CD4-positive, CD25-positive, alpha-beta regulatory T cell (primary cell): ENCODE measurements at regions not wholly inside any gene's neighbourhood (a gene's known extent, or its start where the extent isn't known, plus 50 kb on each side); places are given as distances from the start of the nearest gene placed in this dataset.
A peak's percentile ranks its signal among the peaks of the same experiment; 100 is the strongest.

Source experiments
- ATAC-seq, 2 donors: fragments of 150-1000 bp; cut with Tn5 transposase; one replicate each; pipeline ENCODE4 v1.10.0; 2021; ENCODE audit warnings: low read depth in 2 of 2, moderate number of reproducible peaks in 2 of 2, moderate library complexity in 1 of 2
- DNase-seq, 3 donors: peaks; one replicate each; pipeline versions ENCODE4 v3.0.0 to v3.0.0-alpha.2; 2012 to 2022; ENCODE audit warnings: mixed read lengths in 1 of 3
- H3K27ac ChIP-seq: one replicate; pipeline ENCODE4 v1.7.0; 2013; ENCODE audit warnings: mild to moderate bottlenecking, low read length; ENCODE audit not compliant: insufficient read depth, poor library complexity, severe bottlenecking
- H3K27me3 ChIP-seq: one replicate; pipeline ENCODE4 v1.7.0; 2013; ENCODE audit warnings: low read length; ENCODE audit not compliant: control insufficient read depth, insufficient read depth
- H3K36me3 ChIP-seq: one replicate; pipeline ENCODE4 v1.7.0; 2013; ENCODE audit warnings: mild to moderate bottlenecking, low read length, moderate library complexity; ENCODE audit not compliant: control insufficient read depth, insufficient read depth
- H3K4me1 ChIP-seq: 2 replicates; pipeline ENCODE4 v1.7.0; 2013; ENCODE audit warnings: mild to moderate bottlenecking, low read length; ENCODE audit not compliant: insufficient read depth, control insufficient read depth, poor library complexity, severe bottlenecking
- H3K4me3 ChIP-seq: one replicate; pipeline ENCODE4 v1.7.0; 2013; ENCODE audit warnings: low read depth, mild to moderate bottlenecking, low read length, moderate library complexity
- H3K9me3 ChIP-seq, 2 experiments: 1 replicate in 1 of 2; 2 replicates in 1 of 2; pipeline ENCODE4 v1.7.0; 2013; ENCODE audit warnings: low read length in 2 of 2, mild to moderate bottlenecking in 1 of 2, moderate library complexity in 1 of 2; ENCODE audit not compliant: control insufficient read depth in 2 of 2
- H3K27ac Mint-ChIP-seq, 3 donors: one replicate each; pipeline ENCODE4 v1.8.0; 2020 to 2022; ENCODE audit warnings: mild to moderate bottlenecking in 3 of 3, mixed read lengths in 3 of 3, moderate library complexity in 2 of 3
- H3K27me3 Mint-ChIP-seq: one replicate; pipeline ENCODE4 v1.8.0; 2022; ENCODE audit warnings: mild to moderate bottlenecking, mixed read lengths
- H3K36me3 Mint-ChIP-seq: one replicate; pipeline ENCODE4 v1.8.0; 2020; ENCODE audit warnings: mixed read lengths
- H3K4me1 Mint-ChIP-seq, 4 donors: one replicate each; pipeline ENCODE4 v1.8.0; 2020 to 2022; ENCODE audit warnings: mixed read lengths in 4 of 4, mild to moderate bottlenecking in 1 of 4
- H3K4me3 Mint-ChIP-seq, 4 donors: one replicate each; pipeline ENCODE4 v1.8.0; 2020 to 2022; ENCODE audit warnings: mild to moderate bottlenecking in 4 of 4, mixed read lengths in 4 of 4, moderate library complexity in 3 of 4
- H3K9me3 Mint-ChIP-seq, 7 donors: one replicate each; pipeline ENCODE4 v1.8.0; 2020 to 2022; ENCODE audit warnings: mixed read lengths in 7 of 7, mild to moderate bottlenecking in 3 of 7, moderate library complexity in 2 of 7

- Mint-ChIP-seq H3K4me3 (no peak overlapping the region), H3K9me3 (peaks cover 2 to 7% (median 6%) of the 10 kb centered on the region in 7 donors)
- no peak for ATAC-seq
These were observed 65.0 kb downstream of the NOL4 start for GRCh38 chr18:34159691-34160185.

GRCh38 chr18:34158881-34159690 lies 65.6 kb downstream of the NOL4 start:
- Histone ChIP-seq H3K27me3 (no peaks in the 10 kb centered on the region), H3K4me1 (no peaks in the 10 kb centered on the region), H3K9me3 (peaks cover 0 to 2% of the 10 kb centered on the region in 2 experiments), H3K4me3 (no peak overlapping the region), H3K27ac (no peak overlapping the region), H3K36me3 (no peaks in the 10 kb centered on the region)
- no peak for ATAC-seq
- no peaks in the 10 kb centered on the region for H3K4me1 Mint-ChIP-seq
- H3K9me3 Mint-ChIP-seq = peaks cover 2 to 9% (median 6%) of the 10 kb centered on the region in 7 donors
- no peak for DNase-seq
- H3K4me3 Mint-ChIP-seq = no peak overlapping the region
- no peak overlapping the region for H3K27ac Mint-ChIP-seq
- no peaks in the 10 kb centered on the region for H3K27me3 Mint-ChIP-seq
- no peaks in the 10 kb centered on the region for H3K36me3 Mint-ChIP-seq

More at GRCh38 chr18:34159691-34160185, 65.0 kb downstream of the NOL4 start:
- Histone ChIP-seq H3K27me3 (no peaks in the 10 kb centered on the region), H3K9me3 (peaks cover 0 to 2% of the 10 kb centered on the region in 2 experiments), H3K4me1 (no peaks in the 10 kb centered on the region), H3K36me3 (no peaks in the 10 kb centered on the region), H3K4me3 (no peak overlapping the region), H3K27ac (no peak overlapping the region)
- Mint-ChIP-seq H3K27me3 (no peaks in the 10 kb centered on the region), H3K36me3 (no peaks in the 10 kb centered on the region), H3K27ac (no peak overlapping the region), H3K4me1 (no peaks in the 10 kb centered on the region)
- DNase-seq = no peak

DNA sequence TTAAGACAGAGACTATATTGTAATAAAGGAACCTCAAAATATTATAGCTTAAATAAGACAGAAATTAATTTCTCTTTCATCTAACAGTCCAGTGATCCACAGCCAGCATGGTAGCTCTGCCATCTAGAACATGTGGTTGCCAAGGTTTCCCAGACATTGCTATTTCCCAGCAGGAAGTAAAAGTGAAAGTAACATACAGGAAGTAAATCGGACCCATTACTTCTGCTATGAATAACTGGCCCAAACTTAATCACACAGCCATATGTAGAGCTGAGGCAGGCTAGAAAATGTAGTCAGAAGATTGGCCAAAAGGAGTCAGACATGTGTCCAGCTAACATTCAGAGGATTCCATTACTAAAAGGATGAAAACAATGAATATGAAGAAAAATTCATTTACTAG lies 71.0 kb downstream of the NOL4 start:
- no peaks in the 10 kb centered on the region for H3K36me3 ChIP-seq
- DNase-seq (no peak), ATAC-seq (no peak)
- H3K9me3 ChIP-seq = peaks cover 0 to 1% of the 10 kb centered on the region in 2 experiments
- no peaks in the 10 kb centered on the region for H3K4me1 ChIP-seq
- H3K36me3 Mint-ChIP-seq = no peaks in the 10 kb centered on the region
- no peak overlapping the region for H3K4me3 ChIP-seq
- H3K27ac ChIP-seq = no peak overlapping the region
- no peaks in the 10 kb centered on the region for H3K4me1 Mint-ChIP-seq
- H3K9me3 Mint-ChIP-seq = peaks cover 0 to 11% (median 3%) of the 10 kb centered on the region in 7 donors
- H3K27me3 Mint-ChIP-seq = no peaks in the 10 kb centered on the region
- no peak overlapping the region for H3K27ac Mint-ChIP-seq
- peak overlapping the region in 2 of 4 donors; percentile 10 to 25 for H3K4me3 Mint-ChIP-seq
- no peaks in the 10 kb centered on the region for H3K27me3 ChIP-seq

GRCh38 chr18:34131006-34131405 lies 93.7 kb downstream of the NOL4 start:
- Mint-ChIP-seq H3K27me3 (no peaks in the 10 kb centered on the region), H3K4me1 (no peaks in the 10 kb centered on the region)
- peaks cover 0 to 2% of the 10 kb centered on the region in 2 experiments for H3K9me3 ChIP-seq

DNA sequence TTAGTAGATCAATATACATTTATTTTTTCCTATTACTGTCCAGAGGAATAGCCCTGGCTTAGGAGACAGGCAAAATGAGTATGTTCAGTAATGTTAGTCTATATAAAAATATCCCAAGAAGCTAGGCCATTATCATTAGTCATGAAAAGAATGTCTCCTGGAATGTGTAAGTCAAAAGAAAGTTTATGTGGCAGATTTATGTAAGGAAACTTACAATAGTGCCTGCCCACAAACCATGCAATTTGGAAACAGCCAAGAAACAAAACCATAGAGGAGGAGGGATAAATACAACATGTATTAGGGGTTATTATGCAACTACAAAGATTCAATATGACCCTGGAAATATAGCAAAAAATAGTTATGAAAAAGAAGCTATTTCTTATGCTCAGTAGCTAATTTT lies 96.3 kb downstream of the NOL4 start:
- Mint-ChIP-seq H3K27me3 (no peaks in the 10 kb centered on the region), H3K36me3 (no peaks in the 10 kb centered on the region), H3K27ac (no peak overlapping the region), H3K4me1 (no peaks in the 10 kb centered on the region), H3K9me3 (peaks cover 0 to 10% (median 2%) of the 10 kb centered on the region in 7 donors), H3K4me3 (no peak overlapping the region)
- H3K4me3 ChIP-seq = no peak overlapping the region
- no peaks in the 10 kb centered on the region for H3K36me3 ChIP-seq
- no peak for ATAC-seq
- DNase-seq = no peak
- peaks cover 0 to 2% of the 10 kb centered on the region in 2 experiments for H3K9me3 ChIP-seq
- no peak overlapping the region for H3K27ac ChIP-seq
- no peaks in the 10 kb centered on the region for H3K4me1 ChIP-seq
- no peaks in the 10 kb centered on the region for H3K27me3 ChIP-seq

More at GRCh38 chr18:34131006-34131405, 93.7 kb downstream of the NOL4 start:
- DNase-seq (no peak), ATAC-seq (no peak)
- no peaks in the 10 kb centered on the region for H3K36me3 ChIP-seq
- Mint-ChIP-seq H3K27ac (no peak overlapping the region), H3K4me3 (no peak overlapping the region), H3K9me3 (peaks cover 0 to 17% (median 4%) of the 10 kb centered on the region in 7 donors), H3K36me3 (no peaks in the 10 kb centered on the region)
- H3K4me3 ChIP-seq = no peak overlapping the region
- H3K27ac ChIP-seq = no peak overlapping the region
- H3K27me3 ChIP-seq = no peaks in the 10 kb centered on the region
- no peaks in the 10 kb centered on the region for H3K4me1 ChIP-seq

- H3K4me3 ChIP-seq = no peak overlapping the region
- DNase-seq = no peak
- H3K27me3 ChIP-seq = no peaks in the 10 kb centered on the region
- H3K36me3 Mint-ChIP-seq = no peaks in the 10 kb centered on the region
- no peak overlapping the region for H3K4me3 Mint-ChIP-seq
- no peaks in the 10 kb centered on the region for H3K36me3 ChIP-seq
- no peak overlapping the region for H3K27ac ChIP-seq
- no peaks in the 10 kb centered on the region for H3K9me3 ChIP-seq
- no peaks in the 10 kb centered on the region for H3K27me3 Mint-ChIP-seq
- no peak for ATAC-seq
- H3K4me1 Mint-ChIP-seq = no peaks in the 10 kb centered on the region
- H3K4me1 ChIP-seq = no peaks in the 10 kb centered on the region
- peaks cover 0 to 5% (median 1%) of the 10 kb centered on the region in 7 donors for H3K9me3 Mint-ChIP-seq
- H3K27ac Mint-ChIP-seq = no peak overlapping the region
These were observed 98.6 kb downstream of the NOL4 start for GRCh38 chr18:34126121-34126520.

DNA sequence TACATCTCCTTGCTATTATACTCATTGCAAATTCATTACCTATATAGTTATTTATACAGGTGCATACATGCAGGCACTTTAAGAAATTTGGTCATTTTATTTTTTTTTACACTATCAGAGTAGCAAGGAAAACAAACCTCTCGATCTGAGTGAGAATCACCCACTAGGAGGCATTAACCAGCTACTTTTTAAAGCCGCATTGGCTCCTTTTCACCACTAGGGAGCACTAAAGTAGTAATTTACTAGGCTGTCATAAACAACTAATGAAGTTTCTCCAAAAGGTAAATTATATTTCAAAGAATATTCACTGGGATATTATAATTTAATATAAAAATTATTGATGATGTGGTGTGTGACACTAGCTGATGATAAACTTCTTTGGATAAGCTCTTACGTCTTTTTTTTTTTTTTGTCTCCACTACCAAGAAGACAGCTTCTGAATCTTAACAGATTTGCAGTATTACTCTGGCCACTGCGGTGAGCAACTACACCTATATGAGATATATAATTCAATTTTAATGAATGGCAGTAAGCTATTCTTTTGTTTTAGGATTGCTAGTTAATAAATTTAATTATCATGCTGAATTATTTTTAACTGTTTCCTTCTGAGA lies 101.9 kb downstream of the NOL4 start:
- no peaks in the 10 kb centered on the region for H3K27me3 Mint-ChIP-seq
- no peak overlapping the region for H3K4me3 Mint-ChIP-seq
- no peaks in the 10 kb centered on the region for H3K9me3 ChIP-seq
- no peak overlapping the region for H3K4me3 ChIP-seq
- H3K36me3 Mint-ChIP-seq = no peaks in the 10 kb centered on the region
- H3K9me3 Mint-ChIP-seq = no peaks in the 10 kb centered on the region
- DNase-seq (peak in 1 of 3 donors; percentile 29), ATAC-seq (no peak)
- H3K27me3 ChIP-seq = no peaks in the 10 kb centered on the region
- H3K36me3 ChIP-seq = no peaks in the 10 kb centered on the region
- no peak overlapping the region for H3K27ac Mint-ChIP-seq
- no peaks in the 10 kb centered on the region for H3K4me1 Mint-ChIP-seq
- H3K4me1 ChIP-seq = no peaks in the 10 kb centered on the region
- no peak overlapping the region for H3K27ac ChIP-seq
